K562 (cell line): ENCODE measurements at regions not wholly inside any gene's neighbourhood (a gene's known extent, or its start where the extent isn't known, plus 50 kb on each side); places are given as distances from the start of the nearest gene placed in this dataset.

Experiments
- ATF1 ChIP-seq, 2 experiments: fragments of 450-650 bp in 1 of 2; IDR thresholded peaks; 2 replicates each; pipeline ENCODE4 v1.6.1; 2016; ENCODE audit warnings: missing compliant biosample characterization in 1 of 2, missing genetic modification characterization in 1 of 2
- BMI1 ChIP-seq: fragments of 150-350 bp; IDR thresholded peaks from 2 replicates; pipeline ENCODE4 v1.6.1; 2014; ENCODE audit warnings: low read length
- IRF2 ChIP-seq: sonication (generic); formaldehyde crosslinking; IDR thresholded peaks from 2 replicates; pipeline ENCODE4 v1.8.1; 2022; ENCODE audit warnings: mild to moderate bottlenecking, missing genetic modification reagents
- RCOR1 ChIP-seq, 2 experiments: IDR thresholded peaks; 2 replicates each; pipeline ENCODE4 v1.6.1; 2012; ENCODE audit warnings: low read depth in 2 of 2, low read length in 2 of 2, borderline replicate concordance in 1 of 2, improper control_type of control experiment in 1 of 2
- ZNF311 ChIP-seq: fragments of 250-450 bp; sonication (Bioruptor Pico); IDR thresholded peaks from 2 replicates; pipeline ENCODE4 v1.4.0; 2020; ENCODE audit warnings: mild to moderate bottlenecking, moderate library complexity
- ZNF316 ChIP-seq: fragments of 450-650 bp; IDR thresholded peaks from 2 replicates; pipeline ENCODE4 v1.6.1; 2016
- ZNF407 ChIP-seq: fragments of 450-650 bp; IDR thresholded peaks from 2 replicates; pipeline ENCODE4 v1.6.1; 2016; ENCODE audit warnings: low read depth

- TF ChIP-seq ATF1 (CRISPR knock-in tag; IDR thresholded peaks at IDR 0.05): no peak
- TF ChIP-seq ATF1 (tag; IDR thresholded peaks at IDR 0.05): no peak
- TF ChIP-seq ZNF407: no peak
- TF ChIP-seq ZNF311 (CRISPR knock-in tag): no peak
- no peak for TF ChIP-seq RCOR1 (IDR thresholded peaks at IDR 0.05; ENCODE audit: borderline replicate concordance in 1 of 2, low read depth in 2 of 2, low read length in 2 of 2)
- no peak for TF ChIP-seq ZNF316
- no peak for TF ChIP-seq BMI1
- TF ChIP-seq IRF2 (CRISPR knock-in tag): no peak
- TF ChIP-seq, all 486 proteins: peak for 0
Measured at GRCh38 chr21:16004086-16004485, 274.3 kb downstream of the USP25 start (continued).
